ENCODE measurements at regions not wholly inside any gene's neighbourhood (a gene's known extent, or its start where the extent isn't known, plus 50 kb on each side); places are given as distances from the start of the nearest gene placed in this dataset.

DNA sequence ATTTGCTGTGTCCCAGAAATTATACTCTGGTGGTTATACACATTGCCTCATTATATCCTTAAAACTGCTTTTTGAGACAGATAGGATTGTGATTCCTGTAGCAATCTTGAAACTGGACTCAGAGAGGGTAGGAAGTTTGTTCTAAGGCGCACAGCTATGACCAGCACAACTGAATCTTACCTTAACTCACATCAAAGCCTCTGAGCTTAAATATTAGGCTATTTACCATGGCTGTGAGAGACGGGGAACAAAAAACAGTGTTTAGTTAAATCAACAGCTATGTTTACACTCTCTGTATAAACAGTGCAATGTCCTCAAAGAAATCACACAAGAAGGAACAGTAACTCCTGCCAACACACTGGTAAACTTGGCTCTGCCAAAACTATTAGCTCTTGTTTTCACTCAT lies 50.9 kb upstream of the TUT7 start:
- Histone ChIP-seq H4K20me1 (ENCODE audit: insufficient read depth) (no peaks in the 10 kb centered on the region), H3K79me2 (ENCODE audit: low read depth) (no peaks in the 10 kb centered on the region), H3F3A (ENCODE audit: insufficient read depth, low read depth) (peaks cover 15% of the 10 kb centered on the region), H3K4me3 (no peak overlapping the region), H3K27ac (no peak overlapping the region), H3K4me1 (replicated peaks; ENCODE audit: insufficient read depth) (peaks cover 29% of the 10 kb centered on the region), H3K9me2 (ENCODE audit: insufficient read depth) (no peaks in the 10 kb centered on the region), H3K27me3 (ENCODE audit: insufficient read depth, low read depth) (no peaks in the 10 kb centered on the region), H3K36me3 (ENCODE audit: low read depth) (no peaks in the 10 kb centered on the region), H3K9me3 (ENCODE audit: insufficient read depth, low read depth) (no peaks in the 10 kb centered on the region), H3K4me2 (no peak overlapping the region), H2AFZ (no peak overlapping the region)
- no peak for DNase-seq
- BruUV-seq (replicated peaks): no TSS peak
- CTCF ChIA-PET: interaction anchor here (0.7 kb wide), 1 partner anchor 1113 kb away, joined by 5 read pairs; no protein-coding TSS in a partner anchor
- TF ChIP-seq, protein P1, sequence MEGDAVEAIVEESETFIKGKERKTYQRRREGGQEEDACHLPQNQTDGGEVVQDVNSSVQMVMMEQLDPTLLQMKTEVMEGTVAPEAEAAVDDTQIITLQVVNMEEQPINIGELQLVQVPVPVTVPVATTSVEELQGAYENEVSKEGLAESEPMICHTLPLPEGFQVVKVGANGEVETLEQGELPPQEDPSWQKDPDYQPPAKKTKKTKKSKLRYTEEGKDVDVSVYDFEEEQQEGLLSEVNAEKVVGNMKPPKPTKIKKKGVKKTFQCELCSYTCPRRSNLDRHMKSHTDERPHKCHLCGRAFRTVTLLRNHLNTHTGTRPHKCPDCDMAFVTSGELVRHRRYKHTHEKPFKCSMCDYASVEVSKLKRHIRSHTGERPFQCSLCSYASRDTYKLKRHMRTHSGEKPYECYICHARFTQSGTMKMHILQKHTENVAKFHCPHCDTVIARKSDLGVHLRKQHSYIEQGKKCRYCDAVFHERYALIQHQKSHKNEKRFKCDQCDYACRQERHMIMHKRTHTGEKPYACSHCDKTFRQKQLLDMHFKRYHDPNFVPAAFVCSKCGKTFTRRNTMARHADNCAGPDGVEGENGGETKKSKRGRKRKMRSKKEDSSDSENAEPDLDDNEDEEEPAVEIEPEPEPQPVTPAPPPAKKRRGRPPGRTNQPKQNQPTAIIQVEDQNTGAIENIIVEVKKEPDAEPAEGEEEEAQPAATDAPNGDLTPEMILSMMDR (conservative IDR thresholded peaks at IDR 0.05): no peak
- TF ChIP-seq EZH2 (IDR thresholded peaks at IDR 0.05; ENCODE audit: low read depth): no peak
- intact Hi-C loops (cut with micrococcal nuclease; ENCODE audit: unreplicated experiment): loop anchor here (5.0 kb wide), 1 partner anchor 203 kb away; no protein-coding TSS in a partner anchor
- POLR2A ChIA-PET (ENCODE audit: unreplicated experiment): no interaction called here

Measured in PC-9 (cell line).